ENCODE measurements at regions not wholly inside any gene's neighbourhood (a gene's known extent, or its start where the extent isn't known, plus 50 kb on each side); places are given as distances from the start of the nearest gene placed in this dataset.
"Not testable (repeated sequence)": the region's sequence is repeated elsewhere in the genome, so short reads cannot be mapped to it uniquely, and the experiment has no call there.

- DNase-seq (ENCODE audit: low spot score in 2 of 2) (no peak), ATAC-seq (ENCODE audit: low read depth) (no peak)
- no peaks in the 10 kb centered on the region for H3K4me1 Mint-ChIP-seq
- no peak overlapping the region for H3K27ac Mint-ChIP-seq
- H3K27me3 Mint-ChIP-seq: peaks cover 2% of the 10 kb centered on the region
- H3K4me3 Mint-ChIP-seq: no peak overlapping the region
- peaks cover 2% of the 10 kb centered on the region for H3K9me3 Mint-ChIP-seq
- no peaks in the 10 kb centered on the region for H3K36me3 Mint-ChIP-seq
Measured at GRCh38 chrX:53883196-53883595, 161.1 kb downstream of the PHF8 start.

GRCh38 chrX:53882331-53882730, 161.9 kb downstream of the PHF8 start:
- ATAC-seq (ENCODE audit: low read depth): no peak
- Mint-ChIP-seq H3K4me3 (no peak overlapping the region), H3K27ac (no peak overlapping the region), H3K27me3 (peaks cover 3% of the 10 kb centered on the region), H3K4me1 (no peaks in the 10 kb centered on the region), H3K36me3 (no peaks in the 10 kb centered on the region), H3K9me3 (peaks cover 4% of the 10 kb centered on the region)
- DNase-seq (ENCODE audit: low spot score in 2 of 2): no peak

- not testable (repeated sequence) for DNase-seq (ENCODE audit: low spot score in 2 of 2); H3K4me1 Mint-ChIP-seq; H3K27ac Mint-ChIP-seq; H3K36me3 Mint-ChIP-seq; ATAC-seq (ENCODE audit: low read depth); H3K9me3 Mint-ChIP-seq; H3K27me3 Mint-ChIP-seq; H3K4me3 Mint-ChIP-seq
Measured at GRCh38 chrX:53880786-53881185, 163.5 kb downstream of the PHF8 start.

- no peak for ATAC-seq (ENCODE audit: low read depth)
Measured at GRCh38 chrX:53859890-53860289, 173.4 kb upstream of the HUWE1 start.

GRCh38 chrX:53831662-53832635, 145.4 kb upstream of the HUWE1 start:
- H3K9me3 Mint-ChIP-seq: no peaks in the 10 kb centered on the region
- peak; percentile 74 for ATAC-seq (ENCODE audit: low read depth)
- H3K27me3 Mint-ChIP-seq: no peaks in the 10 kb centered on the region
- DNase-seq (ENCODE audit: low spot score in 2 of 2): peak; percentile 24 to 28
- no peaks in the 10 kb centered on the region for H3K36me3 Mint-ChIP-seq
- H3K4me1 Mint-ChIP-seq: peaks cover 3% of the 10 kb centered on the region
- no peak overlapping the region for H3K4me3 Mint-ChIP-seq
- H3K27ac Mint-ChIP-seq: no peak overlapping the region

More at GRCh38 chrX:53859890-53860289, 173.4 kb upstream of the HUWE1 start:
- Mint-ChIP-seq H3K4me1 (no peaks in the 10 kb centered on the region), H3K9me3 (no peaks in the 10 kb centered on the region), H3K4me3 (no peak overlapping the region), H3K27me3 (peaks cover 15% of the 10 kb centered on the region), H3K36me3 (peaks cover 2% of the 10 kb centered on the region), H3K27ac (no peak overlapping the region)
- no peak for DNase-seq (ENCODE audit: low spot score in 2 of 2)

GRCh38 chrX:53824686-53825085, 138.2 kb upstream of the HUWE1 start:
- DNase-seq (ENCODE audit: low spot score in 2 of 2) (no peak), ATAC-seq (ENCODE audit: low read depth) (no peak)
- Mint-ChIP-seq H3K36me3 (no peaks in the 10 kb centered on the region), H3K9me3 (peaks cover 1% of the 10 kb centered on the region), H3K4me3 (no peak overlapping the region), H3K4me1 (no peaks in the 10 kb centered on the region), H3K27ac (no peak overlapping the region), H3K27me3 (no peaks in the 10 kb centered on the region)

GRCh38 chrX:53818115-53818514, 131.6 kb upstream of the HUWE1 start:
- not testable (repeated sequence) for H3K9me3 Mint-ChIP-seq; H3K27me3 Mint-ChIP-seq; H3K36me3 Mint-ChIP-seq; H3K4me1 Mint-ChIP-seq; H3K27ac Mint-ChIP-seq; ATAC-seq (ENCODE audit: low read depth); H3K4me3 Mint-ChIP-seq; DNase-seq (ENCODE audit: low spot score in 2 of 2)

- H3K4me1 Mint-ChIP-seq: no peaks in the 10 kb centered on the region
- H3K27ac Mint-ChIP-seq: no peak overlapping the region
- no peak for DNase-seq (ENCODE audit: low spot score in 2 of 2)
- H3K36me3 Mint-ChIP-seq: peaks cover 2% of the 10 kb centered on the region
- no peaks in the 10 kb centered on the region for H3K27me3 Mint-ChIP-seq
- no peak for ATAC-seq (ENCODE audit: low read depth)
- H3K4me3 Mint-ChIP-seq: no peak overlapping the region
- H3K9me3 Mint-ChIP-seq: peaks cover 1% of the 10 kb centered on the region
Measured at GRCh38 chrX:53817548-53817947, 131.0 kb upstream of the HUWE1 start.

- Mint-ChIP-seq H3K4me3 (no peak overlapping the region), H3K27me3 (no peaks in the 10 kb centered on the region), H3K36me3 (peaks cover 2% of the 10 kb centered on the region), H3K27ac (no peak overlapping the region), H3K4me1 (no peaks in the 10 kb centered on the region), H3K9me3 (no peaks in the 10 kb centered on the region)
- DNase-seq (ENCODE audit: low spot score in 2 of 2) (no peak), ATAC-seq (ENCODE audit: low read depth) (no peak)
Measured at GRCh38 chrX:53813670-53814440, 127.3 kb upstream of the HUWE1 start.

- ATAC-seq (ENCODE audit: low read depth): no peak
- H3K36me3 Mint-ChIP-seq: no peaks in the 10 kb centered on the region
- DNase-seq (ENCODE audit: low spot score in 2 of 2): no peak
- peaks cover 6% of the 10 kb centered on the region for H3K27me3 Mint-ChIP-seq
- peaks cover 3% of the 10 kb centered on the region for H3K4me1 Mint-ChIP-seq
- no peak overlapping the region for H3K27ac Mint-ChIP-seq
- no peak overlapping the region for H3K4me3 Mint-ChIP-seq
- no peaks in the 10 kb centered on the region for H3K9me3 Mint-ChIP-seq
Measured at GRCh38 chrX:53798281-53798680, 111.8 kb upstream of the HUWE1 start.

- no peak for DNase-seq (ENCODE audit: low spot score in 2 of 2)
- H3K9me3 Mint-ChIP-seq: no peaks in the 10 kb centered on the region
- H3K4me3 Mint-ChIP-seq: no peak overlapping the region
- H3K27ac Mint-ChIP-seq: no peak overlapping the region
- H3K36me3 Mint-ChIP-seq: no peaks in the 10 kb centered on the region
- peaks cover 3% of the 10 kb centered on the region for H3K4me1 Mint-ChIP-seq
- ATAC-seq (ENCODE audit: low read depth): no peak
- peaks cover 6% of the 10 kb centered on the region for H3K27me3 Mint-ChIP-seq
Measured at GRCh38 chrX:53795576-53795975, 109.1 kb upstream of the HUWE1 start.

GRCh38 chrX:53794181-53794580, 107.7 kb upstream of the HUWE1 start:
- ATAC-seq (ENCODE audit: low read depth) (no peak), DNase-seq (ENCODE audit: low spot score in 2 of 2) (no peak)
- no peaks in the 10 kb centered on the region for H3K36me3 Mint-ChIP-seq
- H3K27ac Mint-ChIP-seq: no peak overlapping the region
- H3K27me3 Mint-ChIP-seq: peaks cover 6% of the 10 kb centered on the region
- peaks cover 3% of the 10 kb centered on the region for H3K4me1 Mint-ChIP-seq
- H3K4me3 Mint-ChIP-seq: no peak overlapping the region
- H3K9me3 Mint-ChIP-seq: no peaks in the 10 kb centered on the region

GRCh38 chrX:53768865-53769264, 82.3 kb upstream of the HUWE1 start:
- peaks cover 5% of the 10 kb centered on the region for H3K9me3 Mint-ChIP-seq
- H3K4me3 Mint-ChIP-seq: no peak overlapping the region
- no peak for DNase-seq (ENCODE audit: low spot score in 2 of 2)
- H3K27ac Mint-ChIP-seq: no peak overlapping the region
- H3K4me1 Mint-ChIP-seq: no peaks in the 10 kb centered on the region
- H3K36me3 Mint-ChIP-seq: no peaks in the 10 kb centered on the region
- no peak for ATAC-seq (ENCODE audit: low read depth)
- H3K27me3 Mint-ChIP-seq: no peaks in the 10 kb centered on the region

- no peaks in the 10 kb centered on the region for H3K36me3 Mint-ChIP-seq
- ATAC-seq (ENCODE audit: low read depth): no peak
- no peaks in the 10 kb centered on the region for H3K4me1 Mint-ChIP-seq
Measured at GRCh38 chrX:53768451-53768850, 81.9 kb upstream of the HUWE1 start.

More at GRCh38 chrX:53768451-53768850, 81.9 kb upstream of the HUWE1 start:
- Mint-ChIP-seq H3K27ac (no peak overlapping the region), H3K4me3 (no peak overlapping the region), H3K9me3 (peaks cover 5% of the 10 kb centered on the region), H3K27me3 (no peaks in the 10 kb centered on the region)
- no peak for DNase-seq (ENCODE audit: low spot score in 2 of 2)
